SU-DHL-6 (cell line): ENCODE measurements at regions not wholly inside any gene's neighbourhood (a gene's known extent, or its start where the extent isn't known, plus 50 kb on each side); places are given as distances from the start of the nearest gene placed in this dataset.

Source experiments
- CTCF ChIP-seq: fragments of 200-600 bp; sonication (generic); IDR thresholded peaks from one replicate; pipeline ENCODE4 v1.5.1; 2017; ENCODE audit warnings: antibody characterized with exemption, mild to moderate bottlenecking, low read length, moderate library complexity; ENCODE audit not compliant: insufficient read depth, poor library complexity, severe bottlenecking
- EZH2phosphoT487 ChIP-seq: fragments of 200-600 bp; sonication (generic), shearing (Covaris generic); conservative IDR thresholded peaks from 2 replicates; pipeline ENCODE4 v1.6.1; 2018; ENCODE audit warnings: mild to moderate bottlenecking, antibody characterized with exemption, low read length, moderate library complexity, mixed read lengths

GRCh38 chr5:57368010-57368409 is 114.6 kb downstream of the ACTBL2 start:
- TF ChIP-seq EZH2phosphoT487 (no peak), CTCF (no peak)
